ENCODE measurements at regions not wholly inside any gene's neighbourhood (a gene's known extent, or its start where the extent isn't known, plus 50 kb on each side); places are given as distances from the start of the nearest gene placed in this dataset.
"Not testable (repeated sequence)": the region's sequence is repeated elsewhere in the genome, so short reads cannot be mapped to it uniquely, and the experiment has no call there.

DNA sequence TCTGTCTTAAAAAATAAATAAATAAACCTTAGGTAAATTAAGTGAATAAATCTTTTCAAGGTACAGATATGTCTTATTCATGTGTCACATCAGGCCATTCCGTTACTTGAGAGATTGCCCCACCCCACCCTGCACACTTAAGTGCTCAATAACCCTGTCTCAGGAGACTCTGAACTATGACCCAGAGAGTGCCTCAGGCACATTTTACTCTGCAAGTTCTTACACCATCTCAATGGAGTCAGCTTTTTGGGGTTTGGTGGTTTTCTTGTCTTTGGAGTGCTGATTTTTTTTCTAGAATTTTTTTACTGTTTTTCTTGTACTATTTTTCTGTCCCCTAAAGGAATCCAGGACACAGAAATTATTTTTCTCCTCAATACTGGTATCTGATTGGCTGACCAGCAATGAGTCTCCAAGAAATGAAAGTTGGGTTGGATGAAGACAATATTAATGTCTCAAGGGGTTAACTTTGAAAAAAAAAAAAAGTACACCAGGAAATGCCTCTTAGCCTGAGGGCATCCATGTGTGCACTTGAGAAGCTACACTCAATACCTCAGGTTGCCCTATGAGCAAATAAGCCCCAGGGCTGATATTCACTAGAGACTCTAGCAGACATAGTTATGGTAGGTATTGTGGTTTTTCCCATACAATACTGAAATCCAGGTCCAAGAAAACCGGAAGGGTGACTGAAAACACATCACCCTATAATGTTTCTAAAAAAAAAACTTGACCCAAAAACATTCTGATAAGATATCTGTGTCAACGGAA lies 114.6 kb upstream of the ZNF91 start:
- intact Hi-C loops (cut with DNase I), result no loop called here
- ATAC-seq (no peak), DNase-seq (ENCODE audit: missing footprints) (no peak)

GRCh38 chr19:23507446-23507845 lies 112.2 kb upstream of the ZNF91 start:
- no peak for DNase-seq (ENCODE audit: missing footprints)
- intact Hi-C loops (cut with DNase I), result no loop called here
- ATAC-seq, result no peak

DNA sequence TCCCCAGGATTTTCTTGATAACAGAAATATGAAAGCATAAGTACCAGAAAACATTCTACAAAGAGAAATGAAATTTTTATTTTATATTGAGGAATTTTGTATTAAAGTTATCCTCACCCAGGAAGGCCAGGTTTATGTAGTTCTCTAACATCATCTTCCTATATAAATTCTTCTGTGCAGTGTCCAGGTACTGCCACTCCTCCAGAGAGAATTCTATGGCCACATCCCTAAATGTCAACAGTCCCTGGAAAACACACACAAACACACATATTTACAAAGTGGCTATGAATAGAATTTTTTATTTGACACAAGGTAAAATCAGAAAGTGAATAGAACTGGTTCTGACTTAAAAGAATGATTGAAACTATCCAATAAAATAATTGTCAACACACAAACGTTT lies 110.5 kb upstream of the ZNF91 start:
- no peak for DNase-seq (ENCODE audit: missing footprints)
- intact Hi-C loops (cut with DNase I), result no loop called here
- no peak for ATAC-seq

- no peak for ATAC-seq
These were observed 87.6 kb upstream of the ZNF91 start for GRCh38 chr19:23482829-23483228.

GRCh38 chr19:23481043-23481442 lies 85.8 kb upstream of the ZNF91 start:
- intact Hi-C loops (cut with DNase I), result no loop called here
- DNase-seq (ENCODE audit: missing footprints), result no peak
- ATAC-seq, result no peak

More at GRCh38 chr19:23482829-23483228, 87.6 kb upstream of the ZNF91 start:
- no peak for DNase-seq (ENCODE audit: missing footprints)
- intact Hi-C loops (cut with DNase I), result no loop called here

GRCh38 chr19:23475477-23475876 lies 80.2 kb upstream of the ZNF91 start:
- ATAC-seq (no peak), DNase-seq (ENCODE audit: missing footprints) (no peak)
- intact Hi-C loops (cut with DNase I), result no loop called here

GRCh38 chr19:23474761-23475160 lies 79.5 kb upstream of the ZNF91 start:
- intact Hi-C loops (cut with DNase I), result no loop called here
- ATAC-seq, result no peak
- no peak for DNase-seq (ENCODE audit: missing footprints)

DNA sequence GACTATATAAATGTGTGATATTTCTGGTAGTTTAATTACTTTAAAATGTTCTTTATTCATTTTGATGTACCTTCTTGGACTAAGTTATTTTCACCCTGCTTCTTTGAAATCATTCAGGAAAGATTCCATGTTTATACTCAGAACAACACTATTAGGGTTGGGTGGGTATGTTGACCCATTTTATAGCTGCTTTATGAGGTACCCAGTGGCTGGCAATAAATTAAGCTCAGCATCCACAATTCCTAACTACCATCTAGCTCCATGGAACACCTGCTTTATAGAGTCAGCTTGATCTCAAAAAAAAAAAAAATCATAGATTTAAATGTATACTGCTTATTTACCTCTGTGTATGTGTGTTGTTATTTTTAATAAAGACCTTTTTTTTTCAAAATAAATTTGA lies 78.9 kb upstream of the ZNF91 start:
- ATAC-seq, result no peak

DNA sequence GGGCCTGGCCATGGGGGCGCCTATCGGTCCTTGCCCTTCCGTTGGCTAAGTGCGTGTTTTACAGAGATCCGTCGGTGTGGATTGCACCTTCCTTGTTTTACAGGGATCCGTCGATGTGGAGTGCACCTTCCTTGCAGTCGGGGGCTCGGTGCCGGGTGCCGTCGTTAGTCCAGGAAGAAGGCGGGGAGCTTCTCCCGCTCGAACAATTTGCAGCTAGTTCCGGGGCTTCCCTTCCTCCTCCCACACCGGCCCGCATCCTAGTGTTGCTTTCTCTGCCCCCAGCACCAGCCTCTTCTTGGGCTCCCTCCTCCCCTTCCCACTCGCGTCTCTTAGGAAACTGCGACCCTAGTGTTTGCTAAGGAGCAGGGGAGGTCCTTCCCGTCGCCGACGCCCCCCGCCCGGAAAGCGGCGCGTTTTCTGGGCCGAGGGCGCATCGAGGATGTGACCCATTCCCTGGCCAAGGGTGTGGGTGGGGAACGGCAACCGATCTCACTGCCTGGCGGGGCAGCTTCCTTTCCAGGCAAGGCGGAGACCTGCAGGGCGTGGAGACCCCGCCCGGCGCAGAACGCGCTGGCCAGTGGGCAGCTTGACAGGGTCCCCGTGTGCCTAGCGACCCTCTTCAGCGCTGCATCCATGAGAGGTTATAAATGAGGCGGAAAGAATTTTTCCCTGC lies 75.7 kb upstream of the ZNF91 start:
- ATAC-seq (no peak), DNase-seq (ENCODE audit: missing footprints) (no peak)
- intact Hi-C loops (cut with DNase I), result no loop called here

More for the DNA sequence above, 78.9 kb upstream of the ZNF91 start:
- DNase-seq (ENCODE audit: missing footprints), result no peak
- intact Hi-C loops (cut with DNase I), result no loop called here

DNA sequence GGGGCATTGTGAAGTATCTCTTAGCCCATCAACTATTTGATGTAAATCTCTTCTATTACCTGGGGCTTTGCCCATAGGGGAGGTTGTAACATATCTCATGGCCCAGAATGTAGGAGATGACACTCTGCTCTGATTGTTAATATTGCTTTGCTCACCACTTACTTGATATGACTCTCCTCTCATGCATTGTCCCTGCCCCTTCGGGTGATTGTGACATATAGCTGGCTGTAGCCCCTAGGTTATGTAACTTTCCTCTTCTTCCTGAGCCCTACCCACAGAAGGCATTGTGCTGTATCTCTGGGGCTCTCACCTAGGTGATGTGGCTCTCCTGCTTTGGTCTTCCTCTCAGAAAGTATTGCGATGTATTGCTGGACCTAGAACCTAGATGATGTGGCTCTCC lies 69.1 kb upstream of the ZNF91 start:
- ATAC-seq; intact Hi-C loops (cut with DNase I); DNase-seq (ENCODE audit: missing footprints): not testable (repeated sequence)

GRCh38 chr19:23461120-23461519 lies 65.8 kb upstream of the ZNF91 start:
- no peak for DNase-seq (ENCODE audit: missing footprints)

GRCh38 chr19:23460656-23461055 lies 65.4 kb upstream of the ZNF91 start:
- ATAC-seq (no peak), DNase-seq (ENCODE audit: missing footprints) (no peak)
- intact Hi-C loops (cut with DNase I), result no loop called here

More at GRCh38 chr19:23461120-23461519, 65.8 kb upstream of the ZNF91 start:
- no peak for ATAC-seq
- intact Hi-C loops (cut with DNase I), result no loop called here
